Stimulated activated CD4-positive, alpha-beta T cell treated with anti-CD3 and anti-CD28 coated beads, Interleukin-2, amount 100 ng/mL, for 24 hours (primary cell): ENCODE measurements at regions not wholly inside any gene's neighbourhood (a gene's known extent, or its start where the extent isn't known, plus 50 kb on each side); places are given as distances from the start of the nearest gene placed in this dataset.
"Not testable (repeated sequence)": the region's sequence is repeated elsewhere in the genome, so short reads cannot be mapped to it uniquely, and the experiment has no call there.

Source experiments
- DNase-seq, 2 donors: peaks; one replicate each; pipeline ENCODE4 v3.0.0-alpha.2; 2020

GRCh38 chr22:47860907-47861306 lies 1098.5 kb downstream of the TBC1D22A start:
- not testable (repeated sequence) for DNase-seq

- DNase-seq = no peak
These were observed 1097.6 kb downstream of the TBC1D22A start for GRCh38 chr22:47859881-47860525.

- no peak for DNase-seq
These were observed 1096.4 kb downstream of the TBC1D22A start for GRCh38 chr22:47858773-47859306.

GRCh38 chr22:47854680-47855079 lies 1092.2 kb downstream of the TBC1D22A start:
- no peak for DNase-seq

GRCh38 chr22:47854251-47854650 lies 1091.8 kb downstream of the TBC1D22A start:
- no peak for DNase-seq

- no peak for DNase-seq
These were observed 1091.3 kb downstream of the TBC1D22A start for GRCh38 chr22:47853750-47854149.

- no peak for DNase-seq
These were observed 1089.1 kb downstream of the TBC1D22A start for GRCh38 chr22:47851586-47851985.

- DNase-seq = no peak
These were observed 1088.2 kb downstream of the TBC1D22A start for GRCh38 chr22:47850644-47851151.

GRCh38 chr22:47849576-47849975 lies 1087.1 kb downstream of the TBC1D22A start:
- DNase-seq = no peak

- DNase-seq = no peak
These were observed 1085.9 kb downstream of the TBC1D22A start for GRCh38 chr22:47848184-47848920.

- no peak for DNase-seq
These were observed 1084.9 kb downstream of the TBC1D22A start for GRCh38 chr22:47847131-47847890.

GRCh38 chr22:47846206-47846605 lies 1083.8 kb downstream of the TBC1D22A start:
- DNase-seq = no peak

GRCh38 chr22:47842119-47842518 lies 1079.7 kb downstream of the TBC1D22A start:
- no peak for DNase-seq

GRCh38 chr22:47841156-47841555 lies 1078.7 kb downstream of the TBC1D22A start:
- no peak for DNase-seq

GRCh38 chr22:47839595-47840227 lies 1077.3 kb downstream of the TBC1D22A start:
- DNase-seq = no peak

GRCh38 chr22:47837703-47838102 lies 1075.3 kb downstream of the TBC1D22A start:
- peak in 1 of 2 donors; percentile 10 for DNase-seq

- DNase-seq = no peak
These were observed 1074.5 kb downstream of the TBC1D22A start for GRCh38 chr22:47836957-47837356.

GRCh38 chr22:47835726-47836125 lies 1073.3 kb downstream of the TBC1D22A start:
- DNase-seq = no peak

- no peak for DNase-seq
These were observed 1063.6 kb downstream of the TBC1D22A start for GRCh38 chr22:47826016-47826415.

- DNase-seq = no peak
These were observed 1060.0 kb downstream of the TBC1D22A start for GRCh38 chr22:47822422-47822821.

- DNase-seq = no peak
These were observed 1056.0 kb downstream of the TBC1D22A start for GRCh38 chr22:47818496-47818895.

- DNase-seq = no peak
These were observed 1054.9 kb downstream of the TBC1D22A start for GRCh38 chr22:47817380-47817779.

- no peak for DNase-seq
These were observed 1054.4 kb downstream of the TBC1D22A start for GRCh38 chr22:47816863-47817210.
